Body of pancreas (tissue), 4 donors: ENCODE measurements at regions not wholly inside any gene's neighbourhood (a gene's known extent, or its start where the extent isn't known, plus 50 kb on each side); places are given as distances from the start of the nearest gene placed in this dataset.

ENCODE experiments used
- ATAC-seq: fragments of 150-250 bp; one replicate; pipeline ENCODE4 v1.9.1; 2016
- DNase-seq, 4 donors: peaks; one replicate each; pipeline ENCODE4 v3.0.0-alpha.2; 2019
- H3K27ac ChIP-seq, 4 donors: fragments of 200-600 bp; sonication (generic); 1 replicate in 3 of 4; 2 replicates in 1 of 4; pipeline versions ENCODE4 v1.5.1 to v1.6.1; 2016 to 2019; ENCODE audit warnings: mild to moderate bottlenecking in 1 of 4, mixed read lengths in 1 of 4, moderate library complexity in 1 of 4
- H3K27me3 ChIP-seq, 2 donors: fragments of 200-600 bp; sonication (generic); one replicate each; pipeline ENCODE4 v1.6.0; 2016; ENCODE audit warnings: mild to moderate bottlenecking in 1 of 2
- H3K36me3 ChIP-seq, 2 donors: fragments of 200-600 bp; sonication (generic); replicated peaks in 1 of 2; 2 replicates each; pipeline ENCODE4 v1.5.1; 2016; ENCODE audit warnings: low read depth in 2 of 2; ENCODE audit not compliant: insufficient read depth in 1 of 2
- H3K4me1 ChIP-seq: fragments of 200-600 bp; sonication (generic); one replicate; pipeline ENCODE4 v1.6.0; 2016
- H3K4me3 ChIP-seq, 2 donors: fragments of 200-600 bp; sonication (generic); 1 replicate in 1 of 2; 2 replicates in 1 of 2; pipeline ENCODE4 v1.5.1; 2016 to 2019
- H3K9me3 ChIP-seq, 3 donors: fragments of 200-600 bp; sonication (generic); 1 replicate in 2 of 3; 2 replicates in 1 of 3; pipeline ENCODE4 v1.5.1; 2016
- CTCF ChIP-seq, 7 experiments: fragments of 450-650 bp in 4 of 7; fragments of 200-600 bp in 3 of 7; sonication (generic) in 3 of 7; IDR thresholded peaks; one replicate each; pipeline ENCODE4 v1.5.1; 2016 to 2019; ENCODE audit warnings: antibody characterized with exemption in 7 of 7
- POLR2A ChIP-seq, 3 donors: fragments of 450-650 bp; IDR thresholded peaks; one replicate each; pipeline ENCODE4 v1.6.1; 2016; ENCODE audit warnings: antibody characterized with exemption in 3 of 3, mild to moderate bottlenecking in 2 of 3
- WGBS, 2 donors: methylation state at CpG; one replicate each; pipeline ENCODE4 v1.1.5; 2017; 5-methylcytosine and 5-hydroxymethylcytosine counted together
- intact Hi-C: fragments of 100-400 bp; cut with DNase I; formaldehyde crosslinking; loops from one replicate; pipeline ENCODE4 v1.15.1; 2023

GRCh38 chr14:100396266-100396795 lies 73.2 kb downstream of the SLC25A47 start:
- H3K27me3 ChIP-seq, result no peaks in the 10 kb centered on the region
- WGBS, 2 donors, result 84 to 91% methylated on average over 7 of the region's 7 CpGs
- peaks cover 35% of the 10 kb centered on the region for H3K4me1 ChIP-seq
- intact Hi-C loops, result no loop called here
- H3K36me3 ChIP-seq, result no peaks in the 10 kb centered on the region
- no peak for TF ChIP-seq POLR2A (IDR thresholded peaks at IDR 0.05)
- no peak for TF ChIP-seq CTCF (IDR thresholded peaks at IDR 0.05)
- H3K4me3 ChIP-seq, result no peak overlapping the region
- ATAC-seq, result no peak
- H3K27ac ChIP-seq, result no peak overlapping the region
- H3K9me3 ChIP-seq, result no peaks in the 10 kb centered on the region
- no peak for DNase-seq

- DNase-seq (no peak), ATAC-seq (no peak)
- WGBS, 2 donors, result 86 to 91% methylated on average over 8 of the region's 8 CpGs
- TF ChIP-seq CTCF (IDR thresholded peaks at IDR 0.05), result no peak
- no peak for TF ChIP-seq POLR2A (IDR thresholded peaks at IDR 0.05)
- H3K27me3 ChIP-seq, result no peaks in the 10 kb centered on the region
- intact Hi-C loops, result no loop called here
- no peak overlapping the region for H3K27ac ChIP-seq
- H3K4me3 ChIP-seq, result no peak overlapping the region
- peaks cover 35% of the 10 kb centered on the region for H3K4me1 ChIP-seq
- H3K9me3 ChIP-seq, result no peaks in the 10 kb centered on the region
- H3K36me3 ChIP-seq, result no peaks in the 10 kb centered on the region
Measured at GRCh38 chr14:100397005-100397404, 73.9 kb downstream of the SLC25A47 start.

GRCh38 chr14:100398044-100398443 lies 74.9 kb downstream of the SLC25A47 start:
- no peaks in the 10 kb centered on the region for H3K27me3 ChIP-seq
- peaks cover 35% of the 10 kb centered on the region for H3K4me1 ChIP-seq
- no peak for TF ChIP-seq CTCF (IDR thresholded peaks at IDR 0.05)
- TF ChIP-seq POLR2A (IDR thresholded peaks at IDR 0.05), result no peak
- H3K36me3 ChIP-seq, result no peaks in the 10 kb centered on the region
- no peak overlapping the region for H3K4me3 ChIP-seq
- intact Hi-C loops, result no loop called here
- DNase-seq (no peak), ATAC-seq (peak; percentile 51)
- peak overlapping the region in 3 of 4 donors; percentile 3 to 47 (median 23) for H3K27ac ChIP-seq
- H3K9me3 ChIP-seq, result no peaks in the 10 kb centered on the region
- WGBS, 2 donors, result 63 to 64% methylated on average over 6 of the region's 6 CpGs

GRCh38 chr14:100399052-100399849 lies 76.1 kb downstream of the SLC25A47 start:
- peaks cover 34% of the 10 kb centered on the region for H3K4me1 ChIP-seq
- WGBS, 2 donors, result 82 to 89% methylated on average over 13 of the region's 13 CpGs
- no peak overlapping the region for H3K4me3 ChIP-seq
- no peaks in the 10 kb centered on the region for H3K27me3 ChIP-seq
- TF ChIP-seq CTCF (IDR thresholded peaks at IDR 0.05), result no peak
- no peak for TF ChIP-seq POLR2A (IDR thresholded peaks at IDR 0.05)
- DNase-seq, result no peak
- ATAC-seq, result no peak
- H3K27ac ChIP-seq, result peak overlapping the region in 2 of 4 donors; percentile 19 to 21
- H3K9me3 ChIP-seq, result no peaks in the 10 kb centered on the region
- no peaks in the 10 kb centered on the region for H3K36me3 ChIP-seq
- intact Hi-C loops, result no loop called here
